Memory B cell (primary cell): ENCODE measurements at regions not wholly inside any gene's neighbourhood (a gene's known extent, or its start where the extent isn't known, plus 50 kb on each side); places are given as distances from the start of the nearest gene placed in this dataset.

ENCODE experiments used
- ATAC-seq: fragments of 150-1000 bp; cut with Tn5 transposase; 2 replicates; pipeline ENCODE4 v1.10.0; 2021; ENCODE audit warnings: low read depth, mild to moderate bottlenecking, moderate library complexity
- DNase-seq, 2 donors: peaks; one replicate each; pipeline ENCODE4 v3.0.0; 2022; ENCODE audit warnings: low spot score in 2 of 2
- H3K27ac Mint-ChIP-seq: one replicate; pipeline ENCODE4 v1.8.0; 2022; ENCODE audit warnings: mild to moderate bottlenecking, moderate library complexity, mixed read lengths
- H3K27me3 Mint-ChIP-seq: one replicate; pipeline ENCODE4 v1.8.0; 2022; ENCODE audit warnings: mixed read lengths
- H3K36me3 Mint-ChIP-seq: one replicate; pipeline ENCODE4 v1.8.0; 2022; ENCODE audit warnings: mild to moderate bottlenecking, mixed read lengths
- H3K4me1 Mint-ChIP-seq: one replicate; pipeline ENCODE4 v1.8.0; 2022; ENCODE audit warnings: mixed read lengths
- H3K4me3 Mint-ChIP-seq: one replicate; pipeline ENCODE4 v1.8.0; 2022; ENCODE audit warnings: mild to moderate bottlenecking, moderate library complexity, mixed read lengths
- H3K9me3 Mint-ChIP-seq: one replicate; pipeline ENCODE4 v1.8.0; 2022; ENCODE audit warnings: mixed read lengths

- Mint-ChIP-seq H3K4me3 (no peak overlapping the region), H3K9me3 (no peaks in the 10 kb centered on the region), H3K27ac (no peak overlapping the region), H3K4me1 (peaks cover 29% of the 10 kb centered on the region), H3K36me3 (no peaks in the 10 kb centered on the region), H3K27me3 (no peaks in the 10 kb centered on the region)
- peak; percentile 60 for ATAC-seq
- no peak for DNase-seq
Observed at GRCh38 chr10:78296785-78297184, 263.1 kb downstream of the RPS24 start.

GRCh38 chr10:78297997-78298396, 264.3 kb downstream of the RPS24 start:
- ATAC-seq (no peak), DNase-seq (no peak)
- H3K4me1 Mint-ChIP-seq: peaks cover 32% of the 10 kb centered on the region
- H3K27ac Mint-ChIP-seq: peak overlapping the region; percentile 19
- no peaks in the 10 kb centered on the region for H3K27me3 Mint-ChIP-seq
- no peak overlapping the region for H3K4me3 Mint-ChIP-seq
- no peaks in the 10 kb centered on the region for H3K36me3 Mint-ChIP-seq
- H3K9me3 Mint-ChIP-seq: no peaks in the 10 kb centered on the region

DNA sequence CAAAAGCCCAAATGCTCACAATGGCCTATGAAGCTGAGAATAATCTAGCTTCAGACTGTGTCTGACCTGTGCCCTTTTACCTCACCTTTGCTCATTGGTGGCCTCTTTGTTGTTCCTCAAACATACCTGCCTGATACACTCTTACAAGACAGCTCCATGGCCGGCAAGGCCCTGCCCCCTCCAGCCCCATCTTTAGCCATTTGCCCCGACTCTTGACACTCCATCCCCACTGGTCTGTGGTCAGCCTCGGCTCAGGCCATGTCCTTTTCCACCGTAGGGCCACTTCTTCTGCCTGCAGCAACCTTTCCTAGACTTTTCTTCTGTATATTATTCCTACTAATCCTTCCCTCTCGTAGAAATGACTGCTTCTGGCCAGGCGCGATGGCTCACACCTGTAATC, 265.2 kb downstream of the RPS24 start:
- Mint-ChIP-seq H3K4me3 (peak overlapping the region; percentile 27), H3K9me3 (no peaks in the 10 kb centered on the region), H3K27ac (peak overlapping the region; percentile 19), H3K36me3 (no peaks in the 10 kb centered on the region), H3K4me1 (peaks cover 35% of the 10 kb centered on the region), H3K27me3 (no peaks in the 10 kb centered on the region)
- ATAC-seq (no peak), DNase-seq (no peak)

GRCh38 chr10:78299851-78300468, 266.3 kb downstream of the RPS24 start:
- peak overlapping the region; percentile 50 for H3K4me3 Mint-ChIP-seq
- DNase-seq: peak; percentile 35 to 38

GRCh38 chr10:78300526-78300925, 266.9 kb downstream of the RPS24 start:
- no peak for DNase-seq
- Mint-ChIP-seq H3K27ac (peak overlapping the region; percentile 79), H3K4me1 (peaks cover 35% of the 10 kb centered on the region), H3K36me3 (no peaks in the 10 kb centered on the region), H3K27me3 (no peaks in the 10 kb centered on the region), H3K4me3 (no peak overlapping the region), H3K9me3 (no peaks in the 10 kb centered on the region)
- no peak for ATAC-seq

More at GRCh38 chr10:78299851-78300468, 266.3 kb downstream of the RPS24 start:
- Mint-ChIP-seq H3K36me3 (no peaks in the 10 kb centered on the region), H3K27ac (peak overlapping the region; percentile 79), H3K27me3 (no peaks in the 10 kb centered on the region), H3K9me3 (no peaks in the 10 kb centered on the region), H3K4me1 (peaks cover 35% of the 10 kb centered on the region)
- ATAC-seq: peak; percentile 14

- H3K27me3 Mint-ChIP-seq: peaks cover 2% of the 10 kb centered on the region
- no peak overlapping the region for H3K27ac Mint-ChIP-seq
- no peak overlapping the region for H3K4me3 Mint-ChIP-seq
- no peaks in the 10 kb centered on the region for H3K9me3 Mint-ChIP-seq
- H3K36me3 Mint-ChIP-seq: no peaks in the 10 kb centered on the region
- DNase-seq (no peak), ATAC-seq (no peak)
- H3K4me1 Mint-ChIP-seq: peaks cover 34% of the 10 kb centered on the region
Observed at GRCh38 chr10:78301481-78301880, 267.8 kb downstream of the RPS24 start.

DNA sequence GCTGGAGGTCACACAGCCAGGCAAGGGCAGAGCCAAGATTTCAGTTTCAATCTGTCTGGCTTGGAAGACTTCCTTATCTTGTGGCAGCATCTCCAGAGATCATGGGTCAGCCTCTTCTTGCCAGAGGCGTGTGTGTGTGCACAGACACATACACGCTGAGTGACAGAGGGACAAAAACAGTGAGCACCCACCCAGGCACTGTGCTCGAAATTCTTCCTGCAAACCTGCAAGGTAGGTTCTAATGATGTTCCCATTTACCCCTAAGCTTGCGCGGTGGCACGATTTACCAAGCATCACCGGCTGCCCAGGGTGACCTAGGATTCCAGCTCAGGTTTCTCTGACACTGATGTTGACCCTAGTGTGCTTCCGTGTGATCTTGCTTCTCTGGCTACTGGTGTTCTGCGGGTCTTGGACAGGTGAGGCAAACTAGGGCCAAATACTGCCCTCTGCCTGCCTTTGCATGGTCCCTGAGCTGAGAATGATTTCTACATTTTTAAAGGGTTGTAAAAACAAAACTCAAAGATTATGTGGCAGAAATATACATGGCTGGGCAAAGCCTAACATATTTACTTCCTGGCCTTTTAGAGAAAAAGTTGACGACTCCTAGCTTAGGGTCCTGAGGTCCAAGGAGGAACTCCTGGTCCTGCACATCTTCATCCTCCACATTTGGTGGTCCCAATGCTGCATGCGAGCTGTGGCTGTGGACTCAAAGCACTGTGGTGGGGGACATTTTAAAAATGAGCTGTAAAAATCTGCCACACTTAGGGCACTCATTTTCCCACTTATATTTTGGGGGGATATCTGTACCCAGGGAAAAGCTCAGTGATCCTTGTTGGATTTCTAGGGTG, 268.5 kb downstream of the RPS24 start:
- Mint-ChIP-seq H3K27ac (peak overlapping the region; percentile 97), H3K4me3 (peak overlapping the region; percentile 98), H3K9me3 (no peaks in the 10 kb centered on the region), H3K36me3 (no peaks in the 10 kb centered on the region), H3K4me1 (peaks cover 32% of the 10 kb centered on the region), H3K27me3 (peaks cover 2% of the 10 kb centered on the region)
- no peak for DNase-seq
- no peak for ATAC-seq

- Mint-ChIP-seq H3K27ac (peak overlapping the region; percentile 97), H3K36me3 (no peaks in the 10 kb centered on the region), H3K27me3 (peaks cover 2% of the 10 kb centered on the region), H3K4me3 (peak overlapping the region; percentile 98), H3K4me1 (peaks cover 30% of the 10 kb centered on the region), H3K9me3 (no peaks in the 10 kb centered on the region)
- ATAC-seq (no peak), DNase-seq (no peak)
Observed at GRCh38 chr10:78302739-78302988, 269.0 kb downstream of the RPS24 start.

DNA sequence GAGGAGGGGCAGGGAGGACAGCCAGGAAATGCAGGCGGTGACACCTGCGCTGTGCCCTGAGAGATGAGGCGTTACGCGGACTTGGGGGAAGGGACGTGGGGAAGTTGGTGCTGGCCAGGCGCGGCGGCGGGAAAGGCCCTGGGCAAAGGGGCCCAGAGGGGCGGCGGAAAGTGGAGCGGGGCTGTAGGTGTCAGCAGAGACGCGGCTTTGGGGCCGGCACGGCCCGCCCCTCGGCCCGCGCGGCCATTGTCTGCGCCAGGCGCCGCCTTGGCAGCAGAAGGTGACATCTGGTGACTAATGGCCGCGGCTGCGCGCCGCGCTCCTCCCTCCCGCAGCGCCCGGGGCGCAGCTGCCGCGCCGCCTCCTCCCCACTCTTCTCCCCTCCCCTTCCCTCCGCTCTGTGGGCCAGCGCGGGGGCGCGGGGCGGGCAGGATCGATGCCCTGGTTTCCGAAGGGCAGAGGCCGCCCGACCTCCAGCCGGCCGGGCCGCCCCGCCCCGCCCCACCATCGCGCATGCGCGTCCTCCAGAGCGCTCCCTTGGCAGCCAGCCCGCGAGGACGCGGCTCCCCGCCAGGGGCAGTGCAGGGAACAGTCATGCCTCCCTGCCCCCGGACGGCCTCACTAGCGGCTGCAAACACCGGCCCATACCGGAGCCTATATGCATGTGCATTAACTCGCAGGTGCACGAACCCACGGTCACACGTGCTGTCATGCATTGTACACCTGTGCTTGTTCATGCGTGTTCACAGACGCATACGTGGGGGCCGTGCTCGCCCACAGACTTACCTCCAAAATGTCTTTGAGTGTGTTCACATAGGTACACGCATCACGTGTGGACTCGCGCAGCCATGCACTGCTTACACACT, 269.6 kb downstream of the RPS24 start:
- ATAC-seq (peak; percentile 79), DNase-seq (peak; percentile 94 to 98)
- Mint-ChIP-seq H3K4me1 (peaks cover 25% of the 10 kb centered on the region), H3K27me3 (peaks cover 2% of the 10 kb centered on the region), H3K4me3 (peak overlapping the region; percentile 98), H3K27ac (peak overlapping the region; percentile 97), H3K9me3 (no peaks in the 10 kb centered on the region), H3K36me3 (no peaks in the 10 kb centered on the region)

GRCh38 chr10:78304091-78305045, 270.7 kb downstream of the RPS24 start:
- H3K4me1 Mint-ChIP-seq: peaks cover 18% of the 10 kb centered on the region
- ATAC-seq: no peak

DNA sequence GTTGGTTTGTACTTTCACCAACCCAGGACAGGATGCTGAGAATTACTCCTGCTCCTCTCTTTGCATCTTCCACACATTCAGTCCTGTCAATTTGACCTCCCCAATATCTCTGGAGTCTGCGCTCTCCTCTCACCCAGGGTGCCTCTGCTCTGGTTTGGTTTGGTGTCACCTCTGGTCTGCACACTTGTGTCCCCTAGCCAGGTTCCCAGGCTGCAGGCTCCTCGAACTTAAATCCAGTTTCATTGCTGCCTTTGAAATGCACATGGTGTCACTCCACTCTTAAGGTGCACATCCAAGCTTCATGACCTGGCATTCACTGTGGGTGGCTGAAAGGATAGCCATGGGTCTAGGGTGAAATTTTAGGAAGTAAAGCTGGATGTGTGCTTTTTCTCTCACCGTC, 271.6 kb downstream of the RPS24 start:
- ATAC-seq (no peak), DNase-seq (no peak)
- H3K27ac Mint-ChIP-seq: no peak overlapping the region
- H3K4me1 Mint-ChIP-seq: peaks cover 11% of the 10 kb centered on the region
- peaks cover 2% of the 10 kb centered on the region for H3K27me3 Mint-ChIP-seq
- H3K9me3 Mint-ChIP-seq: no peaks in the 10 kb centered on the region
- no peak overlapping the region for H3K4me3 Mint-ChIP-seq
- no peaks in the 10 kb centered on the region for H3K36me3 Mint-ChIP-seq

More at GRCh38 chr10:78304091-78305045, 270.7 kb downstream of the RPS24 start:
- Mint-ChIP-seq H3K4me3 (peak overlapping the region; percentile 15), H3K27ac (peak overlapping the region; percentile 97), H3K9me3 (no peaks in the 10 kb centered on the region), H3K27me3 (peaks cover 2% of the 10 kb centered on the region), H3K36me3 (no peaks in the 10 kb centered on the region)
- no peak for DNase-seq

DNA sequence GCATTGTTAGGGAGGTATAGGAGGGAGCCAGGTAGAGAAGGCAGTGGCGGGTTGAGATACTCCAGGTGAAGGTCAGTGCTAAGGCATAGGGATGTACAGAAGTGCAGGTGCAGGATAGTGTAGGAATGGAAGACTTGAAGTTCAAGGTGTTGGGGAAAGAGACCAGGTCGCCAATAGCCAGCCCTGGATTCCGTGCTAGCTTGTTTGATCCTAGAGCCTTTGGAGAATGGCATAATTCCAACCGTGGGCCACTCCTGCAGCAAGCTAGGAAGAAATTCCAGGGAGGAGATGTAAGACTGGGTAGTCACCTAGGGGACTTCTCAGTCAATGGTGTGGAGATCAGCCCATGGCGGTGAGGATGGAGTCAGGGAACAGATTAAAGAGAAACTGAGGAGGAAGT, 272.7 kb downstream of the RPS24 start:
- Mint-ChIP-seq H3K36me3 (no peaks in the 10 kb centered on the region), H3K4me1 (peaks cover 11% of the 10 kb centered on the region), H3K27me3 (peaks cover 2% of the 10 kb centered on the region), H3K4me3 (no peak overlapping the region), H3K9me3 (no peaks in the 10 kb centered on the region), H3K27ac (no peak overlapping the region)
- DNase-seq (no peak), ATAC-seq (no peak)

DNA sequence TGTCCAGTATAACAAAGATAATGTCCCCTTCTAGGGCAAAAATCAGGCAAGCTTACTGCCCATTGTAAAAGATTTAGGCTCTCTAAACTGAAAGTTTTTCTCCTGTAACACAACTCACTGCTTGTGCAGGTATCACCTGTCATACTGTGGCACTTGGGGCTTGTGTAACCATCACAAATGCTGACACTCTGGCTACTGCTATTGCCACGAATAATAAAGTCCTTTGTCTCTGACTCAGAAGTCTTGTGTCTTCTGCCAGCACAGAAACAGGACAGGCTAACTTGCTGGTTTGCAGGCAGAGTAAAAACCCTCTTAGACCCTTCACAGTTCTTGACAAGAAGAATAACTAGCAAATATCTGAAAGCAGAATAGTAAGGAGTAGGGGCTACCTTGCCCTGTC, 273.9 kb downstream of the RPS24 start:
- Mint-ChIP-seq H3K4me3 (no peak overlapping the region), H3K36me3 (no peaks in the 10 kb centered on the region), H3K9me3 (no peaks in the 10 kb centered on the region), H3K27me3 (peaks cover 2% of the 10 kb centered on the region), H3K27ac (no peak overlapping the region), H3K4me1 (peaks cover 6% of the 10 kb centered on the region)
- no peak for ATAC-seq
- DNase-seq: no peak
